Adipocyte (in vitro differentiated cells): ENCODE measurements at regions not wholly inside any gene's neighbourhood (a gene's known extent, or its start where the extent isn't known, plus 50 kb on each side); places are given as distances from the start of the nearest gene placed in this dataset.

Source experiments
- DNase-seq: peaks from one replicate; pipeline ENCODE4 v3.0.0-alpha.2; 2015; ENCODE audit warnings: low read depth
- H3K27me3 ChIP-seq: replicated peaks from 2 replicates; pipeline ENCODE4 v1.7.0; 2013; ENCODE audit warnings: mild to moderate bottlenecking, low read length, moderate library complexity; ENCODE audit not compliant: control insufficient read depth, insufficient read depth
- H3K36me3 ChIP-seq: 2 replicates; pipeline ENCODE4 v1.7.0; 2013; ENCODE audit warnings: low read length, mild to moderate bottlenecking, moderate library complexity; ENCODE audit not compliant: control insufficient read depth, insufficient read depth, severe bottlenecking
- H3K4me1 ChIP-seq: 2 replicates; pipeline ENCODE4 v1.7.0; 2013; ENCODE audit warnings: mild to moderate bottlenecking, low read length, moderate library complexity; ENCODE audit not compliant: control insufficient read depth, insufficient read depth
- H3K4me3 ChIP-seq: 2 replicates; pipeline ENCODE4 v1.7.0; 2013; ENCODE audit warnings: mild to moderate bottlenecking, low read length, moderate library complexity
- H3K9ac ChIP-seq: 2 replicates; pipeline ENCODE4 v1.7.0; 2013; ENCODE audit warnings: mild to moderate bottlenecking, low read length, moderate library complexity
- H3K9me3 ChIP-seq: 2 replicates; pipeline ENCODE4 v1.7.0; 2013; ENCODE audit warnings: mild to moderate bottlenecking, low read length, moderate library complexity; ENCODE audit not compliant: control insufficient read depth

DNA sequence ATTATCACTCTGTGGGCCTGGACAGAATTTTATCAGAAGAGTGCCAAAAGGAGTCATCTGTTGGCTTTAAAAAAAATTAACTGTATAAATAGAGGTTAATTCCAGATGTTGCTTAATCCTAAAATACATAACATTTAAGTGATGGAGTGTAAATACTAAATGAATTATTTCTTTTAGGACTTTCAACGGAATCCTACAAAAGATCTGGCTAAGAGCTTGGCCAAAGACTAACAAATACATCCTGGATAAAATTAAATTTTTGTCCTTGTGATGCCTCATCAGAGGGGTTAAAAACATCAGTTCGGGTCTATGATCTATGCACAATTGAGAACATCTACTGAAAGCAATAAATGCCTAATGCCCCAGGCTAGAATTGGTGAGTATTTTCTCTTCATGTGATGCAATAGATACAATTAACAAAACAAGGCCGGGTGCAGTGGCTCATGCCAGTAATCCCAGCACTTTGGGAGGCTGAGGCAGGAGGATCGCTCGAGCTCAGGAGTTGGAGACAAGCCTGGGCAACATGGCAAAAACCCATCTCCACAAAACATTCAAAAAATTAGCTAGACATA is 49.8 kb upstream of the RAP1B start:
- H3K9me3 ChIP-seq, result no peaks in the 10 kb centered on the region
- H3K4me1 ChIP-seq, result peaks cover 34% of the 10 kb centered on the region
- DNase-seq, result peak; percentile 11
- H3K27me3 ChIP-seq, result no peaks in the 10 kb centered on the region
- H3K9ac ChIP-seq, result no peak overlapping the region
- H3K36me3 ChIP-seq, result no peaks in the 10 kb centered on the region
- no peak overlapping the region for H3K4me3 ChIP-seq
